ENCODE measurements at regions not wholly inside any gene's neighbourhood (a gene's known extent, or its start where the extent isn't known, plus 50 kb on each side); places are given as distances from the start of the nearest gene placed in this dataset.
"Not testable (repeated sequence)": the region's sequence is repeated elsewhere in the genome, so short reads cannot be mapped to it uniquely, and the experiment has no call there.

DNA sequence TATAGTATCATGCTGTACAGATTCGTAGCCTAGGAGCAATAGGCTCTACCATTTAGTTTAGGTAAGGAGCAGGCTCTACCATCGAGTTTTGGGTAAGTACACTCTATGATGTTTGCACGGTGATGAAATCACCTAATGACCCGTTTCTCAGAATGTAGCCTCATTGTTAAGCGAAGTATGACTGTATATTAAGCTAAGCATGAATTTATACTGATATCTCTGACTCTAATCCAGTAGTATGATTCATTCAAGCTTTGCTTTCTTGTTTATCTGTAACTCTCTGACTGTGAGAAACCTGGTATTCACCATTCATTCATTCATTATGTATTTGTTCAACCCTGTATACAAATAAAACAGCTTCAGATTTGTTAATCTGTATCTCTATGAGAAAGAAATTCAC is 283.9 kb upstream of the PRICKLE1 start:
- TF ChIP-seq, protein P1, sequence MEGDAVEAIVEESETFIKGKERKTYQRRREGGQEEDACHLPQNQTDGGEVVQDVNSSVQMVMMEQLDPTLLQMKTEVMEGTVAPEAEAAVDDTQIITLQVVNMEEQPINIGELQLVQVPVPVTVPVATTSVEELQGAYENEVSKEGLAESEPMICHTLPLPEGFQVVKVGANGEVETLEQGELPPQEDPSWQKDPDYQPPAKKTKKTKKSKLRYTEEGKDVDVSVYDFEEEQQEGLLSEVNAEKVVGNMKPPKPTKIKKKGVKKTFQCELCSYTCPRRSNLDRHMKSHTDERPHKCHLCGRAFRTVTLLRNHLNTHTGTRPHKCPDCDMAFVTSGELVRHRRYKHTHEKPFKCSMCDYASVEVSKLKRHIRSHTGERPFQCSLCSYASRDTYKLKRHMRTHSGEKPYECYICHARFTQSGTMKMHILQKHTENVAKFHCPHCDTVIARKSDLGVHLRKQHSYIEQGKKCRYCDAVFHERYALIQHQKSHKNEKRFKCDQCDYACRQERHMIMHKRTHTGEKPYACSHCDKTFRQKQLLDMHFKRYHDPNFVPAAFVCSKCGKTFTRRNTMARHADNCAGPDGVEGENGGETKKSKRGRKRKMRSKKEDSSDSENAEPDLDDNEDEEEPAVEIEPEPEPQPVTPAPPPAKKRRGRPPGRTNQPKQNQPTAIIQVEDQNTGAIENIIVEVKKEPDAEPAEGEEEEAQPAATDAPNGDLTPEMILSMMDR (IDR thresholded peaks at IDR 0.05) = no peak
- Mint-ChIP-seq H3K36me3 (ENCODE audit: unreplicated experiment) (no peaks in the 10 kb centered on the region), H3K9me3 (ENCODE audit: unreplicated experiment) (peaks cover 5% of the 10 kb centered on the region), H3K4me1 (ENCODE audit: unreplicated experiment) (no peaks in the 10 kb centered on the region), H3K27me3 (ENCODE audit: unreplicated experiment) (peaks cover 4% of the 10 kb centered on the region), H3K27ac (ENCODE audit: unreplicated experiment) (no peak overlapping the region), H3K4me3 (ENCODE audit: unreplicated experiment) (no peak overlapping the region)
- no peak for DNase-seq (ENCODE audit: extremely low spot score, unreplicated experiment)

GRCh38 chr12:42871816-42872215 is 282.3 kb upstream of the PRICKLE1 start:
- no peak overlapping the region for H3K27ac Mint-ChIP-seq (ENCODE audit: unreplicated experiment)
- no peak overlapping the region for H3K4me3 Mint-ChIP-seq (ENCODE audit: unreplicated experiment)

DNA sequence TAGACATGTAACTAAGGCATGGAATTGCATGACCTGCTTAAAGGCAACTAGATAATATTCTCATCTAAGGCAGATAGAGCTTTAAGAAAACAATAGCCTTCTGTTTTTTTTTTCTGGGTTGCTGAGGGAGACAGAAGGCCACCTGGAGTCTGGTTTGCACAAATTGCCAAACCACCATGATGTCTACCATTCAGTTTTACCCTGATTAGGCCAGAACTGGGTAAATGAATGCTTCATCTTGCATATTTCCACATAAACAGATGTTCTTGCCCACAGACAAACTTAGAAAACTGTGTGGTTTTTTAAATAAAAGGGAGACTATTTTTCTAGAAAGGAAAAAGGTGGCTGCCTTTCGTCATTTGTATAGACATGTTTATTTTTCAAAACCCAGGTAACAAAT is 278.7 kb upstream of the PRICKLE1 start:
- peaks cover 4% of the 10 kb centered on the region for H3K27me3 Mint-ChIP-seq (ENCODE audit: unreplicated experiment)
- H3K9me3 Mint-ChIP-seq (ENCODE audit: unreplicated experiment) = no peaks in the 10 kb centered on the region
- no peaks in the 10 kb centered on the region for H3K4me1 Mint-ChIP-seq (ENCODE audit: unreplicated experiment)
- no peaks in the 10 kb centered on the region for H3K36me3 Mint-ChIP-seq (ENCODE audit: unreplicated experiment)
- no peak overlapping the region for H3K4me3 Mint-ChIP-seq (ENCODE audit: unreplicated experiment)
- H3K27ac Mint-ChIP-seq (ENCODE audit: unreplicated experiment) = no peak overlapping the region
- TF ChIP-seq, protein P1 (IDR thresholded peaks at IDR 0.05) = no peak
- no peak for DNase-seq (ENCODE audit: extremely low spot score, unreplicated experiment)

More at GRCh38 chr12:42871816-42872215, 282.3 kb upstream of the PRICKLE1 start:
- Mint-ChIP-seq H3K36me3 (ENCODE audit: unreplicated experiment) (no peaks in the 10 kb centered on the region), H3K27me3 (ENCODE audit: unreplicated experiment) (peaks cover 4% of the 10 kb centered on the region), H3K4me1 (ENCODE audit: unreplicated experiment) (no peaks in the 10 kb centered on the region), H3K9me3 (ENCODE audit: unreplicated experiment) (no peaks in the 10 kb centered on the region)
- no peak for DNase-seq (ENCODE audit: extremely low spot score, unreplicated experiment)
- TF ChIP-seq, protein P1 (IDR thresholded peaks at IDR 0.05) = no peak

DNA sequence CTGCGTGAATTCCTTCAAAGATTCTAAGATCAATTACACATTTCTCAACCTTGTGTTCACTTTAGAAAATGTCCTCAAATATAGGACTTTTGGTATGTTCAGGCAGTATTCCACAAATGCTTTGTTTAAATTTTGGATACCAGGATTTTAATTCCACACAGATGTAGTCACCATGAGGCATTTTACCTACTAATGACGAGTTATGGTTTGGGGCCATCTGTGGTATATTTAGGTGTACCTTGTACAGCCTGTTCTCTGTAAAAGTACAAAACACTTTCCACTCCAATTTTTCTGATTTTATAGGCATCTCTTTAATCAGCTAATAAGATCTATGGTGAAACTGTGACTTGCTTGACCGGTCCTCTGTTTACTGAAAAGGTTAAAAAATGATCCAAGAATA is 275.7 kb upstream of the PRICKLE1 start:
- H3K4me3 Mint-ChIP-seq (ENCODE audit: unreplicated experiment) = no peak overlapping the region
- H3K27ac Mint-ChIP-seq (ENCODE audit: unreplicated experiment) = no peak overlapping the region
- no peaks in the 10 kb centered on the region for H3K9me3 Mint-ChIP-seq (ENCODE audit: unreplicated experiment)
- TF ChIP-seq, protein P1 (IDR thresholded peaks at IDR 0.05) = no peak
- no peaks in the 10 kb centered on the region for H3K36me3 Mint-ChIP-seq (ENCODE audit: unreplicated experiment)
- H3K27me3 Mint-ChIP-seq (ENCODE audit: unreplicated experiment) = peaks cover 4% of the 10 kb centered on the region
- H3K4me1 Mint-ChIP-seq (ENCODE audit: unreplicated experiment) = no peaks in the 10 kb centered on the region
- no peak for DNase-seq (ENCODE audit: extremely low spot score, unreplicated experiment)

- no peak overlapping the region for H3K27ac Mint-ChIP-seq (ENCODE audit: unreplicated experiment)
- peaks cover 3% of the 10 kb centered on the region for H3K27me3 Mint-ChIP-seq (ENCODE audit: unreplicated experiment)
- H3K9me3 Mint-ChIP-seq (ENCODE audit: unreplicated experiment) = no peaks in the 10 kb centered on the region
- TF ChIP-seq, protein P1 (IDR thresholded peaks at IDR 0.05) = no peak
- H3K36me3 Mint-ChIP-seq (ENCODE audit: unreplicated experiment) = no peaks in the 10 kb centered on the region
- no peaks in the 10 kb centered on the region for H3K4me1 Mint-ChIP-seq (ENCODE audit: unreplicated experiment)
- DNase-seq (ENCODE audit: extremely low spot score, unreplicated experiment) = no peak
- no peak overlapping the region for H3K4me3 Mint-ChIP-seq (ENCODE audit: unreplicated experiment)
Measured at GRCh38 chr12:42862055-42862454, 272.5 kb upstream of the PRICKLE1 start.

- not testable (repeated sequence) for H3K27ac Mint-ChIP-seq (ENCODE audit: unreplicated experiment); DNase-seq (ENCODE audit: extremely low spot score, unreplicated experiment); H3K27me3 Mint-ChIP-seq (ENCODE audit: unreplicated experiment); H3K9me3 Mint-ChIP-seq (ENCODE audit: unreplicated experiment); H3K4me3 Mint-ChIP-seq (ENCODE audit: unreplicated experiment); H3K36me3 Mint-ChIP-seq (ENCODE audit: unreplicated experiment); H3K4me1 Mint-ChIP-seq (ENCODE audit: unreplicated experiment)
Measured at GRCh38 chr12:42860331-42860730, 270.8 kb upstream of the PRICKLE1 start.

All from osteocyte (in vitro differentiated cells).